NB4 (cell line): ENCODE measurements at regions not wholly inside any gene's neighbourhood (a gene's known extent, or its start where the extent isn't known, plus 50 kb on each side); places are given as distances from the start of the nearest gene placed in this dataset.

ENCODE experiments used
- DNase-seq: peaks from one replicate; pipeline ENCODE4 v3.0.0; 2010; ENCODE audit warnings: low read depth
- H3K4me3 ChIP-seq: one replicate; pipeline ENCODE4 v1.5.1; 2011; ENCODE audit warnings: mild to moderate bottlenecking, low read depth, low read length, moderate library complexity
- MYC ChIP-seq: IDR thresholded peaks from 2 replicates; pipeline ENCODE4 v1.6.1; 2011; ENCODE audit warnings: low read depth, low read length
- POLR2A ChIP-seq: IDR thresholded peaks from 2 replicates; pipeline ENCODE4 v1.6.1; 2011; ENCODE audit warnings: mild to moderate bottlenecking; ENCODE audit not compliant: insufficient read length; ENCODE audit errors: extremely low read depth
- TF ChIP-seq, protein P1 (sequence below): IDR thresholded peaks from one replicate; pipeline ENCODE4 v1.5.1; 2012; ENCODE audit warnings: low read depth, low read length
- TF ChIP-seq, protein P2 (sequence below): IDR thresholded peaks from 2 replicates; pipeline ENCODE4 v1.6.1; 2011; ENCODE audit warnings: low read depth, low read length

DNA sequence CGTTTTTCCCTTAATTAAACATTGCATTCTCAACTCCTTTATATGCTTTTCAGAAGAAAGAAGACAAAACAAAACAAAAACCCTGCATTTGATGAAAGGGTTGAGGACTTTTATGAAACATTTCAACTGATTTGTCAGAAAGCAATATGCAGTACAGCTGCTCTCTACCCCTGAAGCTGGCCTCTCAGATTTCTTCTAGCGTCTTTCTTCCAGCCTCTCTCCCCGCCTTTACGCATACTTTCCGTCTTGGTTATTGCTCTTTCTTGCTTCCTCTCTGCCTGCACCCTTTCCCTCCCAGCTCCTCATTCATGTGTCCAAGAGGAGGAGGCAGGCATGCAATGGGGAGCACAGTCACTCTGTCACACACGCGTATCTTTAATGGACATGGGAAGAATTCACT lies 91.0 kb upstream of the COL1A2 start:
- no peak overlapping the region for H3K4me3 ChIP-seq
- no peak for DNase-seq

DNA sequence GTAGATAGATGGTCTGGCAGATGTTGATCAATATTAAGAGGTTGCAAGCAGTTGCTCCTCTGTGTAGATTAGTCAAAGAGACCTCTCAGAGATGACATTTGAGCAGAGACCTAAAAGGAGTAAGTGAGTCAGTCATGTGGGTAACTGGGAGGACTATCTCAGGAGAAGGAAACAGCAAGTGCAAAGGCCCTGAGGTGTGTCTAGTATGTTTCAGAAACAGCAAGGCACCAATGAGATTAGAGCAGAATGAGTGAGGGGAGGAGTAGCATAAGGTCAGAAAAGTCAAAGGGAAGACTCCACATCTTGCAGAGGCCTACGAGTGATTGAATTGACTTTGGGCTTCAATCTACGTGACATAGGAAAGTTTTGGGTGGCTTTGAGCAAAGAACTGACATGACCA lies 89.8 kb upstream of the COL1A2 start:
- TF ChIP-seq, protein P1, sequence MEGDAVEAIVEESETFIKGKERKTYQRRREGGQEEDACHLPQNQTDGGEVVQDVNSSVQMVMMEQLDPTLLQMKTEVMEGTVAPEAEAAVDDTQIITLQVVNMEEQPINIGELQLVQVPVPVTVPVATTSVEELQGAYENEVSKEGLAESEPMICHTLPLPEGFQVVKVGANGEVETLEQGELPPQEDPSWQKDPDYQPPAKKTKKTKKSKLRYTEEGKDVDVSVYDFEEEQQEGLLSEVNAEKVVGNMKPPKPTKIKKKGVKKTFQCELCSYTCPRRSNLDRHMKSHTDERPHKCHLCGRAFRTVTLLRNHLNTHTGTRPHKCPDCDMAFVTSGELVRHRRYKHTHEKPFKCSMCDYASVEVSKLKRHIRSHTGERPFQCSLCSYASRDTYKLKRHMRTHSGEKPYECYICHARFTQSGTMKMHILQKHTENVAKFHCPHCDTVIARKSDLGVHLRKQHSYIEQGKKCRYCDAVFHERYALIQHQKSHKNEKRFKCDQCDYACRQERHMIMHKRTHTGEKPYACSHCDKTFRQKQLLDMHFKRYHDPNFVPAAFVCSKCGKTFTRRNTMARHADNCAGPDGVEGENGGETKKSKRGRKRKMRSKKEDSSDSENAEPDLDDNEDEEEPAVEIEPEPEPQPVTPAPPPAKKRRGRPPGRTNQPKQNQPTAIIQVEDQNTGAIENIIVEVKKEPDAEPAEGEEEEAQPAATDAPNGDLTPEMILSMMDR, result no peak
- TF ChIP-seq, protein P2, sequence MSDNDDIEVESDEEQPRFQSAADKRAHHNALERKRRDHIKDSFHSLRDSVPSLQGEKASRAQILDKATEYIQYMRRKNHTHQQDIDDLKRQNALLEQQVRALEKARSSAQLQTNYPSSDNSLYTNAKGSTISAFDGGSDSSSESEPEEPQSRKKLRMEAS, result no peak
- TF ChIP-seq POLR2A, result no peak
- DNase-seq, result no peak
- no peak overlapping the region for H3K4me3 ChIP-seq

More for the DNA sequence above, 91.0 kb upstream of the COL1A2 start:
- TF ChIP-seq POLR2A (no peak), MYC (no peak)
- TF ChIP-seq, protein P2, result no peak
- TF ChIP-seq, protein P1, result no peak

DNA sequence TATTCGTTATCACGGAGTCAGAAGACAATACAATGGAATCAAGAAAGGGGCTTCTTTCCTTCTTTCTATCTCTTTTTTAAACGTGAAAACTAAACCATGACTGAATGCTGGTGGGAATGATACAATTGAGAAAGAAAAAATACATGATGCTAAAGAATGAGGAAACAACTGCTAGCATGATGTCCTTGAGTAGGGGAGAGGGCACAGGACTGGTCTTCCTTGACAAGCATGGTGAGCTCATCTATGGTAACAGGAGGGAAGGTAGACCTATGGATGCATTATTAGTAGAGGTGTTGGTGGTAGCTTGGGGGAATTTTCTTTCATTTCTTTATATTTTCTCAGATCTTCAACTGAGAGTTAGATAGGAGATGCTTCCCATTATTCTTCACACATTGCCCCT lies 88.9 kb upstream of the COL1A2 start:
- no peak for DNase-seq
- H3K4me3 ChIP-seq, result no peak overlapping the region
- TF ChIP-seq MYC, result no peak
- TF ChIP-seq, protein P1, result no peak
- TF ChIP-seq POLR2A, result no peak
- TF ChIP-seq, protein P2, result no peak

DNA sequence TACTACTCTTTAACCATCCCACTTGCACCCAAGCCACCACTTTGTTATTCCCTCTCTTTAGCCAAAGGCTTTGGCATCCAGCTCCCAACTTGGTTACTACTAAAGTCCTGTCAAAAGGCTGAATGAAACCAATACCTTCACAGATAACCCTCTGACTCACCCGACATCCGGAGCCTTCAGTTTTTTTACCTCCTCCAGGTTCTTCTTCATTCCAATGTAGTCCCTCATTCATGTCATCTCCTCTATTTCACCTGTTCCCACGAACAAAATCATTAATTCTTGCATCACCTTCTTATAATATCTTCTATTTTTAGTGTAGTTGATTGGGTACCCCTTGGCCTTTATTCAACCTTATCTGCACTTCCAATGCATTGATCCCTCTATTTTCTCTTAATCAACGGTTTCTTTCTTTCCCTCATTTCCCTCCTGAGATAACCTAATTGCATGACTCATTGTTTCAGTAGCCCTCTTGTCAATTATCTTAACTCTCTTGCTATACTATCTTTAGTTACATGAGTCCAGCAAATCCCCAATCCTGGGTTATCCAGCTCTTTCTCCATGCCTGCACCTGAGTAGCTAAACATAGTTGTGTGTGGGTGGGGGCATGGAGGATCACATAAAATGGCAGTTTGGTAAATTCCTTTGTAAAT lies 87.2 kb upstream of the COL1A2 start:
- DNase-seq, result no peak
- TF ChIP-seq MYC (no peak), POLR2A (no peak)
- TF ChIP-seq, protein P1, result no peak
- TF ChIP-seq, protein P2, result no peak
- no peak overlapping the region for H3K4me3 ChIP-seq

DNA sequence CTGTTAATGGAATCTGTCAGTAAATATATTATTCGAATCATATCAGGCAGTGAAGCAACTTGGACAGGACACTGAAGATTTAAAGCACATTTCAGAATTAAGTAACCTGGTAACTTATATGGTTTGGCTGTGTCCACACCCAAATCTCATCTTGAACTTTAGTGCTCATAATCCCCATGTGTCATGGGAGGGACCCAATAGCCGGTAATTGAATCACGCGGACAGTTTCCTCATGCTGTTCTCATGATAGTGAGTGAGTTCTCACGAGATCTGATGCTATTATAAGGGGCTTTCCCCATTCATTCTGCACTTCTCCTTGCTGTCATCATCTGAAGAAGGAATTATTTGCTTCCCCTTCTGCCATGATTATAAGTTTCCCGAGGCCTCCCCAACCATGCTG lies 83.2 kb upstream of the COL1A2 start:
- no peak for DNase-seq
- no peak for TF ChIP-seq MYC
- TF ChIP-seq POLR2A, result no peak
- TF ChIP-seq, protein P2, result no peak
- TF ChIP-seq, protein P1, result no peak
- no peak overlapping the region for H3K4me3 ChIP-seq
